Gastroesophageal sphincter (tissue), 3 donors: ENCODE measurements at regions not wholly inside any gene's neighbourhood (a gene's known extent, or its start where the extent isn't known, plus 50 kb on each side); places are given as distances from the start of the nearest gene placed in this dataset.

Experiments
- CTCF ChIP-seq, 4 experiments: fragments of 200-600 bp in 2 of 4; fragments of 450-650 bp in 2 of 4; sonication (generic) in 1 of 4; IDR thresholded peaks; one replicate each; pipeline ENCODE4 v1.5.1; 2017 to 2019; ENCODE audit warnings: antibody characterized with exemption in 4 of 4, mild to moderate bottlenecking in 2 of 4, moderate library complexity in 2 of 4
- EP300 ChIP-seq: sonication (generic); formaldehyde crosslinking; IDR thresholded peaks from one replicate; pipeline ENCODE4 v1.6.1; 2017; ENCODE audit warnings: antibody characterized with exemption, mild to moderate bottlenecking
- POLR2A ChIP-seq, 2 donors: fragments of 450-650 bp; IDR thresholded peaks; one replicate each; pipeline ENCODE4 v1.6.1; 2017; ENCODE audit warnings: antibody characterized with exemption in 2 of 2, mild to moderate bottlenecking in 2 of 2, moderate library complexity in 1 of 2
- POLR2AphosphoS5 ChIP-seq: sonication (generic); formaldehyde crosslinking; IDR thresholded peaks from one replicate; pipeline ENCODE4 v1.6.1; 2017; ENCODE audit warnings: antibody characterized with exemption

- TF ChIP-seq POLR2A (IDR thresholded peaks at IDR 0.05): no peak
- TF ChIP-seq CTCF (IDR thresholded peaks at IDR 0.05): no peak
- TF ChIP-seq POLR2AphosphoS5: no peak
- no peak for TF ChIP-seq EP300
These were observed 286.9 kb downstream of the BCOR start for GRCh38 chrX:39810901-39811300.
